ENCODE measurements at regions not wholly inside any gene's neighbourhood (a gene's known extent, or its start where the extent isn't known, plus 50 kb on each side); places are given as distances from the start of the nearest gene placed in this dataset.

GRCh38 chr4:115629270-115629669, 515.9 kb upstream of the NDST4 start:
- no peak for TF ChIP-seq CTCF (IDR thresholded peaks at IDR 0.05)
- no peak for TF ChIP-seq EP300 (IDR thresholded peaks at IDR 0.05)
